Activated T-helper 1 cell treated with Interleukin-2 at 50 U/mL for 16 hours (primary cell): ENCODE measurements at regions not wholly inside any gene's neighbourhood (a gene's known extent, or its start where the extent isn't known, plus 50 kb on each side); places are given as distances from the start of the nearest gene placed in this dataset.
"Not testable (repeated sequence)": the region's sequence is repeated elsewhere in the genome, so short reads cannot be mapped to it uniquely, and the experiment has no call there.

Experiments
- DNase-seq: peaks from one replicate; pipeline ENCODE4 v3.0.0-alpha.2; 2020; ENCODE audit warnings: low read depth

GRCh38 chrX:45479196-45479834 lies 278.6 kb upstream of the DIPK2B start:
- no peak for DNase-seq

- DNase-seq = no peak
These were observed 272.3 kb upstream of the DIPK2B start for GRCh38 chrX:45472968-45473367.

- not testable (repeated sequence) for DNase-seq
These were observed 266.9 kb upstream of the DIPK2B start for GRCh38 chrX:45467537-45467936.

- DNase-seq = not testable (repeated sequence)
These were observed 255.1 kb upstream of the DIPK2B start for GRCh38 chrX:45455732-45456131.

GRCh38 chrX:45454290-45454689 lies 253.6 kb upstream of the DIPK2B start:
- DNase-seq = no peak

- no peak for DNase-seq
These were observed 249.3 kb upstream of the DIPK2B start for GRCh38 chrX:45449982-45450381.

- DNase-seq = no peak
These were observed 247.3 kb upstream of the DIPK2B start for GRCh38 chrX:45447995-45448394.

GRCh38 chrX:45447331-45447730 lies 246.7 kb upstream of the DIPK2B start:
- no peak for DNase-seq

- DNase-seq = no peak
These were observed 245.2 kb upstream of the DIPK2B start for GRCh38 chrX:45445745-45446412.

GRCh38 chrX:45437186-45437585 lies 236.5 kb upstream of the DIPK2B start:
- DNase-seq = no peak

GRCh38 chrX:45435481-45435880 lies 234.8 kb upstream of the DIPK2B start:
- DNase-seq = no peak

GRCh38 chrX:45434231-45434630 lies 233.6 kb upstream of the DIPK2B start:
- DNase-seq = no peak

GRCh38 chrX:45428831-45429230 lies 228.2 kb upstream of the DIPK2B start:
- no peak for DNase-seq

GRCh38 chrX:45424326-45424725 lies 223.7 kb upstream of the DIPK2B start:
- DNase-seq = no peak

- no peak for DNase-seq
These were observed 221.7 kb upstream of the DIPK2B start for GRCh38 chrX:45422216-45422925.

- no peak for DNase-seq
These were observed 221.1 kb upstream of the DIPK2B start for GRCh38 chrX:45421806-45422205.

- no peak for DNase-seq
These were observed 203.5 kb upstream of the DIPK2B start for GRCh38 chrX:45404206-45404605.

- DNase-seq = no peak
These were observed 201.2 kb upstream of the DIPK2B start for GRCh38 chrX:45401923-45402322.

- not testable (repeated sequence) for DNase-seq
These were observed 200.5 kb upstream of the DIPK2B start for GRCh38 chrX:45400951-45401725.

GRCh38 chrX:45400027-45400779 lies 199.5 kb upstream of the DIPK2B start:
- no peak for DNase-seq

GRCh38 chrX:45385757-45386156 lies 185.1 kb upstream of the DIPK2B start:
- DNase-seq = no peak

- DNase-seq = no peak
These were observed 181.2 kb upstream of the DIPK2B start for GRCh38 chrX:45381841-45382240.
